DMS 273 (cell line): ENCODE measurements at regions not wholly inside any gene's neighbourhood (a gene's known extent, or its start where the extent isn't known, plus 50 kb on each side); places are given as distances from the start of the nearest gene placed in this dataset.
A peak's percentile ranks its signal among the peaks of the same experiment; 100 is the strongest.

Experiments used
- DNase-seq: peaks from one replicate; lab custom pipeline; 2025; ENCODE audit not compliant: unreplicated experiment; lab: John Stamatoyannopoulos, UW

- peak; percentile 21 for DNase-seq
Measured at GRCh38 chr3:182732232-182733015, 60.9 kb upstream of the ATP11B start.

DNA sequence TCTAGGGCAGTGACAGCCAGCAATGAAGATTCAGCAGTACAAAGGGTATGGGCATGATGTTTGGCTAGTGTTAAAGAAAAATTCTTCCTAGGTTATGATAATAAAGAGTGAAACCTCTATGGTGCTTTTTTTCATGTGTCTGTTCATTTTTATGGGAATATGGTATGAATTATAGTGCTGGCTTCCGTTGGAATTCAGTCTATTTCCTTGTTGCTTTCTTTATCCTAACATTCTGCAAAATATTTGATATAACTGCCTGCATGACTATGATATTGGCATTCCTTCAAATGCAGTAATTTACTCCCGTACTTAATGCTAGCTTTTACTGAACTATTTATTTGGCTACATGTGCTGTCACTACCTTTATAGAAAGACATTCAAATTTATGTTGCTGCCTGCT, 57.6 kb upstream of the ATP11B start:
- DNase-seq: no peak

DNA sequence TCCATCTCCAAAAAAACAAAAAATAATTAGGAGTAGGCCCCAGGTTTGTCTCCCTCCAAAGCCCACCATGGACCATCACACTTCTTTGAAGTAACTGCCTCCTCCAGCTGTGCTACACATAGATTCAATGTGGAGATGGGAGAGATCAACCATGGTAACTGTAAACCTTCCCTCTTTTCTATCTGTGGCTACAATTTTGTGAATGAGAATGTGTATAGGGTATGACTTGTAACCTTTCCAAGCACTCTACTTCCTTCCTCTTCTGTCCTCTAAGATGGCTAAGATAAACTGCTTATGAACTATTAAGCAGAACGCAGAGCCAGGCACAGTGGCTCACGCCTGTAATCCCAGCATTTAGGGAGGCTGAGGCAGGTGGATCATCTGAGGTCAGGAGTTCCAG, 55.5 kb upstream of the ATP11B start:
- DNase-seq: no peak

- peak; percentile 56 for DNase-seq
Measured at GRCh38 chr3:182738583-182739411, 54.5 kb upstream of the ATP11B start.

DNA sequence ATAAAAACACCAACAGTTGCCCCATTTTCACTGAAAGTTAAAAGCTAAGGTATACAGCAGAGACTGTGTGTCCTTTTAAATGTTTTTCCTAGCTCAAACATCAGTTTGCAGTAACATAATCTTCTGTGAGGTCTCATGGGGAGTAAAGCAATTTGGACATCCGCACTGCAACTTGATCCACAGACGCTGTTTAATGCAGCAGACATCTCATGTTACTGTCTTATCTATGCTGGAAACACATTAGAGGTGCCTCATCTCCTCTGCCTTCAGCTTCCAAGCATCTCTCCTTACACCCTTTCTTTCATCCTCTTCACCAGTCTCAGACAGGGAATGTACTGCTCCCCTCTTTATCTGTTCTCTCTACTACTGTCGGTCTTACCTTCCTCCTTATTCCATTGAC, 53.7 kb upstream of the ATP11B start:
- peak; percentile 88 for DNase-seq

GRCh38 chr3:182740710-182741109, 52.6 kb upstream of the ATP11B start:
- DNase-seq: peak; percentile 82

DNA sequence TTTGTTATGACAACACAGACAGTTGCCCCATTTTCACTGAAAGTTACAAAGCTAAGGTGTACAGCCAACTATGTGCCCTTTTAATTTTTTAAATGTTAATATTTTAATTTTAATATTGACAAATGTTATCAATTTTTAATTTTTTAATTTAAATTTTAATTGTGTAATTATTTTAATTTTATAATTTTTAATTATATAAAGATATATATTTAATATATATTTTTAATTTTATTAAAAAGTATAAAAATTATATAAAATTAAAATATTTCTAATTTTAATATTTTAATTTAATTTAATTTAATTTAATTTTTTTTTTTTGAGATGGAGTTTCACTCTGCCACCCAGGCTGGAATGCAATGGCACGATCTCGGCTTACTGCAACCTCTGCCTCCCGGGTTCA, 52.1 kb upstream of the ATP11B start:
- no peak for DNase-seq
